ENCODE measurements at regions not wholly inside any gene's neighbourhood (a gene's known extent, or its start where the extent isn't known, plus 50 kb on each side); places are given as distances from the start of the nearest gene placed in this dataset.

DNA sequence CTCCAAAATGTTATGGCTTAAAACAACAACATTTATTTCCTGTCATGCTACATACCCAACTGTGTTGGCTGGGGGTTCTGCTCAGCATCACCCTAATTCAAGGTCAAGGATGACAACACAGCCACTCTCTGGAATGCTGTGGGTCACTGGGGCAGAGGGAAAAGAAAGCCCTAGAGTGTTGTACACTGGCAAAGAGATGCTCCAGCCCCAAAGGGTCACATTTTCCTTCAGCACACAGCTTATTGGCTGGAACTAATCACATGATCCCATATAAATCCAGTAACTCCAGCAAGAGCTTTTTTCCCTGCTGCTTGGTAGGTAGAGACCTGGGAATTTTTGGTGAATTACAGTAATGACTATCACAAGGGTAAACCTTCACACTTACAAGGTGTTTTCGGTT, 1041.4 kb downstream of the NTRK3 start:
- no peaks in the 10 kb centered on the region for H3K9me3 ChIP-seq (replicated peaks in 1 of 3)
- no peak for TF ChIP-seq POLR2A (IDR thresholded peaks at IDR 0.05)
- TF ChIP-seq, protein P1, sequence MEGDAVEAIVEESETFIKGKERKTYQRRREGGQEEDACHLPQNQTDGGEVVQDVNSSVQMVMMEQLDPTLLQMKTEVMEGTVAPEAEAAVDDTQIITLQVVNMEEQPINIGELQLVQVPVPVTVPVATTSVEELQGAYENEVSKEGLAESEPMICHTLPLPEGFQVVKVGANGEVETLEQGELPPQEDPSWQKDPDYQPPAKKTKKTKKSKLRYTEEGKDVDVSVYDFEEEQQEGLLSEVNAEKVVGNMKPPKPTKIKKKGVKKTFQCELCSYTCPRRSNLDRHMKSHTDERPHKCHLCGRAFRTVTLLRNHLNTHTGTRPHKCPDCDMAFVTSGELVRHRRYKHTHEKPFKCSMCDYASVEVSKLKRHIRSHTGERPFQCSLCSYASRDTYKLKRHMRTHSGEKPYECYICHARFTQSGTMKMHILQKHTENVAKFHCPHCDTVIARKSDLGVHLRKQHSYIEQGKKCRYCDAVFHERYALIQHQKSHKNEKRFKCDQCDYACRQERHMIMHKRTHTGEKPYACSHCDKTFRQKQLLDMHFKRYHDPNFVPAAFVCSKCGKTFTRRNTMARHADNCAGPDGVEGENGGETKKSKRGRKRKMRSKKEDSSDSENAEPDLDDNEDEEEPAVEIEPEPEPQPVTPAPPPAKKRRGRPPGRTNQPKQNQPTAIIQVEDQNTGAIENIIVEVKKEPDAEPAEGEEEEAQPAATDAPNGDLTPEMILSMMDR (IDR thresholded peaks at IDR 0.05): no peak
- no peaks in the 10 kb centered on the region for H3K36me3 ChIP-seq (replicated peaks in 1 of 2)
- intact Hi-C loops (cut with DNase I): no loop called here
- no peak overlapping the region for H3K4me3 ChIP-seq
- 81 to 94% (median 86%) methylated on average over 1 of the region's 1 CpG for WGBS, 4 donors
- H3K27ac ChIP-seq: no peak overlapping the region
- no peaks in the 10 kb centered on the region for H3K27me3 ChIP-seq
- no peak for DNase-seq
- no peaks in the 10 kb centered on the region for H3K4me1 ChIP-seq (replicated peaks in 1 of 2)

DNA sequence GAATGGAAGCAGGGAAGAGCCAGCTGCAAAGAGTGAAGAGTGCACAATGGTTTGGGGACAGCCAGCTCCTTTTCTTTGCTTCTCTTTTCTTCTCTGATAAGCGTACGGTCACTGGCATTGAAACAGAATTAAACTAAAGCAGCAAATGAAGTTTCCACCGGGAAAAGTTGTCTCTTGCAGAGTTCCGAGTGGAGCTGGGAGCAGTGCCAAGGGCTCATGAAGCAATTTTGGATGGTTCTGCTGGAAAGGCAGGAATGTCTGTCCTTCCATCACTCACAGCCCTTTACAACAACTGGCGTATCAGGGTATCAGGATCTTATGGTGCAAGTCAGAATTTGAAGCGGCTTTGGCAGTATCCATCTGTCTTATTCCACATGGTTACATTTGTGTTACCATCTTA, 1042.9 kb downstream of the NTRK3 start:
- Histone ChIP-seq H3K4me3 (no peak overlapping the region), H3K27me3 (no peaks in the 10 kb centered on the region), H3K4me1 (replicated peaks in 1 of 2) (no peaks in the 10 kb centered on the region), H3K27ac (no peak overlapping the region), H3K9me3 (replicated peaks in 1 of 3) (no peaks in the 10 kb centered on the region), H3K36me3 (replicated peaks in 1 of 2) (no peaks in the 10 kb centered on the region)
- TF ChIP-seq, protein P1 (IDR thresholded peaks at IDR 0.05): no peak
- TF ChIP-seq POLR2A (IDR thresholded peaks at IDR 0.05): no peak
- 65 to 73% (median 70%) methylated on average over 6 of the region's 6 CpGs for WGBS, 4 donors
- DNase-seq: peak in 1 of 7 donors; percentile 4
- intact Hi-C loops (cut with DNase I): no loop called here

DNA sequence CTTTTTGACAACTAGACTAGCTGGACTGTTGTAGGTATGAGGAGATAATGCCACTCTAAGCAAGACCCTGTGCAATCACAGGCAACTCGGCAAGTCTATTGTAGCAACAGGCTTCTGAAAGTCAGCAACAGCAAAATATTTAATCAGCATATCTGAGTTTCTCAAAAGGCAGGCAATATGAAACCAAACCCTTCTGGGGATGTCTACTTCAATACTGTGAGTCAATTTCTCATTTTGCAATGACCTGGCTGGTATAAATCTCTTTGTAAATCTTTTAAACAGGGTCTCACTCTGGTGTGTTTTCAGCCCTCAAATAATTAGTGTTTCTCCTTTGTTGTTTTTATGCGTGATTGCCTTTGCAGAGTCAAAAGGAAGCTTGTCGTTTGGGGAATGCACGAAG, 1044.5 kb downstream of the NTRK3 start:
- H3K4me3 ChIP-seq: no peak overlapping the region
- intact Hi-C loops (cut with DNase I): no loop called here

DNA sequence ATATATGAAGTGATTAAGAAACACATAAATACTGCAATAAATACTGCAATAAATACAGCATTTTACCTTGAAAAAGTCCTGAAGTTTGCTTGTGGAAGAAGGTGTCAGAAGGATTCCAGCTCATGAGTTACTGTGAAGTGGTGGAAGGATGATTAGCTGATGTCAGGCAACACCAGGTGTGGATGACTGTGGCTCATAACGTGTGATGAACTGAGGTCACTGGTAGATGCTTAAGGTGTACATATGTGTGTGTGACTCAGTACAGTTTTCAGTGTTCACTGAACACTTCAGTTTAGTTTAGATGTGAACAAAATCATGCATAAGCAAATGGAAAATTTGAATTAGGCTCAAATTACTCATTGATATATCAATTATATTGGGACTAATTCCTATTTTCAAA, 1045.0 kb downstream of the NTRK3 start:
- H3K4me3 ChIP-seq: no peak overlapping the region
- intact Hi-C loops (cut with DNase I): no loop called here
- WGBS, 4 donors: 65 to 87% (median 75%) methylated on average over 1 of the region's 1 CpG

More for the DNA sequence above, 1044.5 kb downstream of the NTRK3 start:
- H3K27ac ChIP-seq: no peak overlapping the region
- WGBS, 4 donors: 48 to 61% (median 52%) methylated on average over 4 of the region's 4 CpGs
- no peak for DNase-seq
- H3K27me3 ChIP-seq: no peaks in the 10 kb centered on the region
- no peaks in the 10 kb centered on the region for H3K9me3 ChIP-seq (replicated peaks in 1 of 3)
- no peaks in the 10 kb centered on the region for H3K4me1 ChIP-seq (replicated peaks in 1 of 2)
- TF ChIP-seq, protein P1 (IDR thresholded peaks at IDR 0.05): no peak
- TF ChIP-seq POLR2A (IDR thresholded peaks at IDR 0.05): no peak
- H3K36me3 ChIP-seq (replicated peaks in 1 of 2): no peaks in the 10 kb centered on the region

More for the DNA sequence above, 1045.0 kb downstream of the NTRK3 start:
- no peak overlapping the region for H3K27ac ChIP-seq
- no peaks in the 10 kb centered on the region for H3K27me3 ChIP-seq
- H3K9me3 ChIP-seq (replicated peaks in 1 of 3): no peaks in the 10 kb centered on the region
- TF ChIP-seq, protein P1 (IDR thresholded peaks at IDR 0.05): no peak
- TF ChIP-seq POLR2A (IDR thresholded peaks at IDR 0.05): no peak
- H3K36me3 ChIP-seq (replicated peaks in 1 of 2): no peaks in the 10 kb centered on the region
- H3K4me1 ChIP-seq (replicated peaks in 1 of 2): no peaks in the 10 kb centered on the region
- DNase-seq: no peak
